K562 (cell line): ENCODE measurements at regions not wholly inside any gene's neighbourhood (a gene's known extent, or its start where the extent isn't known, plus 50 kb on each side); places are given as distances from the start of the nearest gene placed in this dataset.
"Not testable (repeated sequence)": the region's sequence is repeated elsewhere in the genome, so short reads cannot be mapped to it uniquely, and the experiment has no call there.

Experiments
- ATAC-seq: fragments of 200-7000 bp; cut with Tn5 transposase; 3 replicates; pipeline ENCODE4 v1.9.1; 2020; ENCODE audit warnings: moderate library complexity
- BruUV-seq: library from RNA; stranded (reverse); fragments of 400-500 nt; replicated peaks from 2 replicates; lab custom pipeline; 2021; lab: Mats Ljungman, UMichigan
- CTCF ChIA-PET: fragments of 300-600 bp; formaldehyde crosslinking; extraction: SDS; loops from one replicate; lab custom pipeline; 2021; ENCODE audit warnings: low intra/inter-chr PET ratio; lab: Yijun Ruan, JAX
- POLR2A ChIA-PET: fragments of 300-600, 350-650 bp; sonication (Branson Sonifier 250); formaldehyde crosslinking; extraction: SDS; loops from one replicate; lab custom pipeline; 2021; ENCODE audit warnings: antibody characterized with exemption, inconsistent platforms; lab: Yijun Ruan, JAX
- DNase-seq, 4 experiments: peaks; one replicate each; pipeline versions ENCODE4 v3.0.0 to v3.0.0-alpha.2; 2011 to 2018; ENCODE audit warnings: low spot score in 3 of 4, mixed read lengths in 3 of 4; ENCODE audit errors: extremely low read depth in 1 of 4
- FAIRE-seq: peaks from 2 replicates; lab custom pipeline; 2011; peaks lifted over from hg19 to GRCh38; lab: Jason Lieb, UNC
- H2AFZ ChIP-seq: 2 replicates; pipeline ENCODE4 v1.6.0; 2011; ENCODE audit warnings: low read depth, low read length, control low read depth, inconsistent platforms
- H3K27ac ChIP-seq: fragments of 200-600 bp; 3 replicates; pipeline ENCODE4 v1.8.0; 2011; ENCODE audit warnings: low read depth, mild to moderate bottlenecking, control low read depth, inconsistent platforms, low read length, moderate library complexity, mixed read lengths; ENCODE audit errors: extremely low read depth
- H3K27me3 ChIP-seq, 2 experiments: fragments of 300-600 bp in 1 of 2; 2 replicates in 1 of 2; 3 replicates in 1 of 2; pipeline versions ENCODE4 v1.6.0 to v1.8.0; 2011; ENCODE audit warnings: inconsistent platforms in 2 of 2, low read length in 2 of 2, mild to moderate bottlenecking in 1 of 2, mixed read lengths in 1 of 2, moderate library complexity in 1 of 2; ENCODE audit not compliant: control insufficient read depth in 2 of 2, insufficient read depth in 2 of 2
- H3K36me3 ChIP-seq: fragments of 300-600 bp; 3 replicates; pipeline ENCODE4 v1.8.0; 2011; ENCODE audit warnings: mild to moderate bottlenecking, low read length, inconsistent platforms; ENCODE audit not compliant: control insufficient read depth, insufficient read depth
- H3K4me1 ChIP-seq, 2 experiments: fragments of 200-600 bp in 1 of 2; replicated peaks in 1 of 2; 2 replicates in 1 of 2; 3 replicates in 1 of 2; pipeline versions ENCODE4 v1.5.1 to v1.8.0; 2011; ENCODE audit warnings: inconsistent platforms in 2 of 2, low read length in 2 of 2, mild to moderate bottlenecking in 1 of 2, mixed read lengths in 1 of 2, moderate library complexity in 1 of 2; ENCODE audit not compliant: control insufficient read depth in 2 of 2, insufficient read depth in 2 of 2
- H3K4me2 ChIP-seq: 2 replicates; pipeline ENCODE4 v1.6.1; 2011; ENCODE audit warnings: low read length, control low read depth, inconsistent platforms, mixed read lengths; ENCODE audit not compliant: insufficient read depth
- H3K4me3 ChIP-seq: fragments of 200-600 bp; sonication (generic), shearing (Covaris generic); 2 replicates; pipeline ENCODE4 v1.5.1; 2016; ENCODE audit warnings: control low read depth, inconsistent platforms
- H3K79me2 ChIP-seq: fragments of 200-600 bp; 3 replicates; pipeline ENCODE4 v1.8.0; 2011; ENCODE audit warnings: low read length, inconsistent platforms; ENCODE audit not compliant: control insufficient read depth, insufficient read depth
- H3K9ac ChIP-seq, 2 experiments: 2 replicates each; pipeline versions ENCODE4 v1.6.0 to v1.6.1; 2011; ENCODE audit warnings: low read depth in 2 of 2, low read length in 2 of 2, control low read depth in 1 of 2, inconsistent platforms in 1 of 2, mild to moderate bottlenecking in 1 of 2, mixed read lengths in 1 of 2; ENCODE audit not compliant: insufficient read depth in 1 of 2
- H3K9me1 ChIP-seq: one replicate; pipeline ENCODE4 v1.6.0; 2011; ENCODE audit warnings: inconsistent platforms, mild to moderate bottlenecking, low read length, moderate library complexity; ENCODE audit not compliant: control insufficient read depth, insufficient read depth
- H3K9me3 ChIP-seq: replicated peaks from 2 replicates; pipeline ENCODE4 v1.5.1; 2011; ENCODE audit warnings: low read depth, low read length, inconsistent platforms; ENCODE audit not compliant: control insufficient read depth, insufficient read depth
- H4K20me1 ChIP-seq: replicated peaks from 2 replicates; pipeline ENCODE4 v1.6.1; 2011; ENCODE audit warnings: low read length, inconsistent platforms, mixed read lengths; ENCODE audit not compliant: control insufficient read depth, insufficient read depth
- HBP1 ChIP-seq: fragments of 450-650 bp; formaldehyde crosslinking; IDR thresholded peaks from 2 replicates; pipeline ENCODE4 v1.4.0; 2022; ENCODE audit warnings: missing genetic modification characterization
- NCOA6 ChIP-seq: fragments of 450-650 bp; IDR thresholded peaks from 2 replicates; pipeline ENCODE4 v1.6.1; 2017; ENCODE audit warnings: mild to moderate bottlenecking
- PML ChIP-seq: IDR thresholded peaks from 2 replicates; pipeline ENCODE4 v1.6.1; 2012; ENCODE audit warnings: low read length, inconsistent platforms
- POLR2A ChIP-seq: fragments of 450-650 bp; conservative IDR thresholded peaks from 2 replicates; pipeline ENCODE4 v1.6.1; 2016
- POLR2H ChIP-seq: IDR thresholded peaks from 2 replicates; pipeline ENCODE4 v1.6.1; 2016; ENCODE audit warnings: missing genetic modification characterization, low read depth, mild to moderate bottlenecking, control low read depth, missing compliant biosample characterization, moderate library complexity
- RAD51 ChIP-seq: fragments of 450-650 bp; IDR thresholded peaks from 2 replicates; pipeline ENCODE4 v1.7.1; 2016; ENCODE audit warnings: low read depth, mild to moderate bottlenecking, borderline replicate concordance
- RBFOX2 ChIP-seq: fragments of 200-400 bp; formaldehyde crosslinking; IDR thresholded peaks from 2 replicates; pipeline ENCODE4 v1.6.1; 2017; ENCODE audit warnings: low read depth, mild to moderate bottlenecking, low read length, moderate library complexity
- SUPT5H ChIP-seq: fragments of 450-650 bp; IDR thresholded peaks from 2 replicates; pipeline ENCODE4 v1.6.1; 2016
- ZNF511 ChIP-seq: sonication (generic); formaldehyde crosslinking; IDR thresholded peaks from 2 replicates; pipeline ENCODE4 v1.8.0; 2022; ENCODE audit warnings: mild to moderate bottlenecking, missing genetic modification reagents
- WGBS: fragments of 100-300 bp; shearing (Covaris generic); methylation state at CpG from one replicate; pipeline ENCODE4 v1.1.6; 2016; ENCODE audit warnings: low coverage, mixed read lengths; ENCODE audit not compliant: insufficient coverage; ENCODE audit errors: missing lambda C conversion rate; 5-methylcytosine and 5-hydroxymethylcytosine counted together
- in situ Hi-C: fragments of 300-500 bp; cut with MboI; formaldehyde crosslinking; loops from 4 replicates; pipeline ENCODE4 v1.15.0; 2018; ENCODE audit warnings: inconsistent platforms, mixed read lengths
- intact Hi-C: fragments of 100-400 bp; cut with micrococcal nuclease; formaldehyde crosslinking; loops from 2 replicates; pipeline ENCODE4 v1.14.2; 2022
- TF ChIP-seq, protein P1 (sequence below): sonication (generic); formaldehyde crosslinking; IDR thresholded peaks from 2 replicates; pipeline ENCODE4 v1.5.0; 2020; ENCODE audit warnings: missing genetic modification reagents
- TF ChIP-seq, protein P2 (sequence below): fragments of 250-450 bp; sonication (Bioruptor Pico); IDR thresholded peaks from 2 replicates; pipeline ENCODE4 v1.5.0; 2022; ENCODE audit warnings: mild to moderate bottlenecking

GRCh38 chrX:119334468-119335050 lies 64.6 kb upstream of the SLC25A43 start:
- BruUV-seq = TSS peak; percentile 95
- H2AFZ ChIP-seq, H3K4me2 ChIP-seq, in situ Hi-C loops, ATAC-seq, H3K9me3 ChIP-seq, FAIRE-seq, H3K27me3 ChIP-seq, CTCF ChIA-PET, H3K27ac ChIP-seq, H3K4me3 ChIP-seq, H3K79me2 ChIP-seq, intact Hi-C loops, H4K20me1 ChIP-seq, H3K9ac ChIP-seq, H3K9me1 ChIP-seq, DNase-seq, H3K4me1 ChIP-seq, H3K36me3 ChIP-seq: not testable (repeated sequence)
- TF ChIP-seq RBFOX2 (peak; percentile 43), POLR2A (peak; percentile 77), SUPT5H (peak; percentile 43), POLR2H (tag) (peak; percentile 69)
- WGBS = 28% methylated on average over 18 of the region's 20 CpGs
- POLR2A ChIA-PET = interaction anchor here (0.6 kb wide), 1 partner anchor 359 kb away, joined by 5 read pairs; no protein-coding TSS in a partner anchor

DNA sequence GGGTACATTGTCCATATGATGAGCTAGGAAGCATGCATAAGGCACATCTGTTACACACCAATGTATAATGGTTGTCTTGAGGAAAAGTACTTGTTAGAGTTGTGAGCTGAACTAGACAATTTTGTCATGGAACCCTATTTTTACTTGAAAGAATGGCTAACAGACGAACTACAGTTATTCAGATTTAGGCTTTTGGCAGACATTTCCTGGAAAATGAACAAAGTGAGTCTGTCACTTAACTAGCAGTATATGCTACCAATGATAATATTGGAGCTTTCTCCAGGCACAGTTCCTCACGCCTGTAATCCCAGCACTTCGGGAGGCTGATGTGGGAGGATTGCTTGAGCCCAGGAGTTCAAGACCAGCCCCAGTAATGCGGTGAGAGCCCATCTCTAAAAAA lies 61.9 kb upstream of the SLC25A43 start:
- H2AFZ ChIP-seq = no peak overlapping the region
- DNase-seq (no peak), FAIRE-seq (no peak), ATAC-seq (no peak)
- no peak overlapping the region for H3K9ac ChIP-seq
- peaks cover 0 to 2% of the 10 kb centered on the region in 2 experiments; a peak in 2 of 5 replicates for H3K27me3 ChIP-seq
- H3K4me3 ChIP-seq = no peak overlapping the region
- in situ Hi-C loops = no loop called here
- H3K9me3 ChIP-seq = no peaks in the 10 kb centered on the region
- ChIA-PET CTCF (no interaction called here), POLR2A (interaction anchor here (0.9 kb wide), 1 partner anchor 131 kb away, joined by 3 read pairs; the partner anchor contains the start of gene SLC25A5)
- no TSS peak for BruUV-seq
- H3K79me2 ChIP-seq = no peaks in the 10 kb centered on the region
- intact Hi-C loops = no loop called here
- H3K9me1 ChIP-seq = no peaks in the 10 kb centered on the region
- H3K27ac ChIP-seq = no peak overlapping the region
- H3K4me2 ChIP-seq = no peak overlapping the region
- no peaks in the 10 kb centered on the region for H3K36me3 ChIP-seq
- 0% methylated on average over 4 of the region's 4 CpGs for WGBS
- no peaks in the 10 kb centered on the region for H4K20me1 ChIP-seq
- peaks cover 0 to 6% of the 10 kb centered on the region in 2 experiments; a peak in 2 of 5 replicates for H3K4me1 ChIP-seq
- TF ChIP-seq, protein P1, sequence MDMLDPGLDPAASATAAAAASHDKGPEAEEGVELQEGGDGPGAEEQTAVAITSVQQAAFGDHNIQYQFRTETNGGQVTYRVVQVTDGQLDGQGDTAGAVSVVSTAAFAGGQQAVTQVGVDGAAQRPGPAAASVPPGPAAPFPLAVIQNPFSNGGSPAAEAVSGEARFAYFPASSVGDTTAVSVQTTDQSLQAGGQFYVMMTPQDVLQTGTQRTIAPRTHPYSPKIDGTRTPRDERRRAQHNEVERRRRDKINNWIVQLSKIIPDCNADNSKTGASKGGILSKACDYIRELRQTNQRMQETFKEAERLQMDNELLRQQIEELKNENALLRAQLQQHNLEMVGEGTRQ (CRISPR knock-in tag) = no peak
- TF ChIP-seq NCOA6 = no peak
- TF ChIP-seq RAD51 = no peak
- TF ChIP-seq, protein P2, sequence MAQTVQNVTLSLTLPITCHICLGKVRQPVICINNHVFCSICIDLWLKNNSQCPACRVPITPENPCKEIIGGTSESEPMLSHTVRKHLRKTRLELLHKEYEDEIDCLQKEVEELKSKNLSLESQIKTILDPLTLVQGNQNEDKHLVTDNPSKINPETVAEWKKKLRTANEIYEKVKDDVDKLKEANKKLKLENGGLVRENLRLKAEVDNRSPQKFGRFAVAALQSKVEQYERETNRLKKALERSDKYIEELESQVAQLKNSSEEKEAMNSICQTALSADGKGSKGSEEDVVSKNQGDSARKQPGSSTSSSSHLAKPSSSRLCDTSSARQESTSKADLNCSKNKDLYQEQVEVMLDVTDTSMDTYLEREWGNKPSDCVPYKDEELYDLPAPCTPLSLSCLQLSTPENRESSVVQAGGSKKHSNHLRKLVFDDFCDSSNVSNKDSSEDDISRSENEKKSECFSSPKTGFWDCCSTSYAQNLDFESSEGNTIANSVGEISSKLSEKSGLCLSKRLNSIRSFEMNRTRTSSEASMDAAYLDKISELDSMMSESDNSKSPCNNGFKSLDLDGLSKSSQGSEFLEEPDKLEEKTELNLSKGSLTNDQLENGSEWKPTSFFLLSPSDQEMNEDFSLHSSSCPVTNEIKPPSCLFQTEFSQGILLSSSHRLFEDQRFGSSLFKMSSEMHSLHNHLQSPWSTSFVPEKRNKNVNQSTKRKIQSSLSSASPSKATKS = no peak
- no peak for TF ChIP-seq PML
- TF ChIP-seq HBP1 = no peak
- TF ChIP-seq ZNF511 (CRISPR knock-in tag) = no peak
